Nucleus accumbens (tissue), 56 donors: ENCODE measurements at regions not wholly inside any gene's neighbourhood (a gene's known extent, or its start where the extent isn't known, plus 50 kb on each side); places are given as distances from the start of the nearest gene placed in this dataset.

Source experiments
- DNase-seq, 56 donors: peaks; one replicate each; lab custom pipeline; 2025; lab: John Stamatoyannopoulos, UW

DNA sequence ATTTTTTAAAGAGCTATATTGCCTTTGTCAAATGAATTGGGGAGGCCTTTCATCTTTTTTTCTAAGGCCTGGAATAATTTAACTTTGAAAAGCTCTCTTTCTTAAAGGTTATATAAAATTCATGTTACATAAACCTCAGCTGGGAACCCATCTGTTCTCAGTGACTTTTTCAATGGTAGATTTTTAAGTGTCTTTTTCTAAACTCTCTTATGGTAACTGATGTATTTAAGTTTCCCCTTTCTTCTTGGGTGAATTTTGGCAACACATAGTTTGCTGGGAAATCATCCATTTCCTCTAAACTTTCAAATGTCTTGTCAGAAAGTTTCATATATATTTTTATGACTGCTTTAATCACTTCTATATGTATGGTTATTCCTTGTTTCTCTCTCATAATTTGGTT is 362.2 kb upstream of the KLF6 start:
- DNase-seq: no peak

DNA sequence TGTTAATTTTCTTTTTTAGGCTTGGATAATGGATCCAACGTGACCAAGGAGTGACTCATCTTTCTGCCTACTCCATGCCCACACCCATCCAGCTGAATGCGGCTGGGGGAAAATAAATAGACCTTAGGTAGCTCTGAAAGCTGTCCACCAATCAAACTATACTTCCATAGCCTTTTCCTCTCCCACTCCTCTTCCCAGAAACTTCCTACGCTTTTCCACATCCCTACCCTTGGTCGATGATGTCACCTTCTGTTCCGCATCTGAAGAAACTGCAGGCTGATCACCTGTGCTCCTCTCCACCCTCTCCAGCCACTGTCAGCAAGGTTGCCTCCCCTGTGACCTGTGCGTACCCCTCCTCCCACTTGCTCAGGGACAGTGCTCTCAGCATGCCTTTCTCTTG is 359.8 kb upstream of the KLF6 start:
- peak in 2 of 56 donors; percentile 4 to 14 for DNase-seq

DNA sequence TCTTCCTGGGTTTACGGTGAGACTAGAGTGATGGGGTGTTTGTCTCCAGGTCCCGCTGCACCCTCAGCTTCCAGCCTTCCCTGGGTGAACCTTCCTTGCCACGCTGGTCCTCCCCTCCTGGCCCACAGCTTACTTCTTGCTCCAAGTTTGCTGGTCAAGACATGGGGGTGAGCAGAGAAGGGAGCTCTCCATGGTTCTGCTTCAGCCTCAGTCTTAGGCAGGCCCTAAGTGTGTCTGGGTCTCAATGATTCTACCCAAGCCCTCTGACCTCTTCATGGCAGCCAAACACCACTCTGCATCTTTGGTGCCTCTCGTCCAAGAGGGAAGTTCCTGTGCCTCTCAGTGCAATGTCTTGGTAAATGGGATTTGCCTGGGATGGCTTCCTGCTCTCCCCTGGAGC is 356.5 kb upstream of the KLF6 start:
- no peak for DNase-seq

DNA sequence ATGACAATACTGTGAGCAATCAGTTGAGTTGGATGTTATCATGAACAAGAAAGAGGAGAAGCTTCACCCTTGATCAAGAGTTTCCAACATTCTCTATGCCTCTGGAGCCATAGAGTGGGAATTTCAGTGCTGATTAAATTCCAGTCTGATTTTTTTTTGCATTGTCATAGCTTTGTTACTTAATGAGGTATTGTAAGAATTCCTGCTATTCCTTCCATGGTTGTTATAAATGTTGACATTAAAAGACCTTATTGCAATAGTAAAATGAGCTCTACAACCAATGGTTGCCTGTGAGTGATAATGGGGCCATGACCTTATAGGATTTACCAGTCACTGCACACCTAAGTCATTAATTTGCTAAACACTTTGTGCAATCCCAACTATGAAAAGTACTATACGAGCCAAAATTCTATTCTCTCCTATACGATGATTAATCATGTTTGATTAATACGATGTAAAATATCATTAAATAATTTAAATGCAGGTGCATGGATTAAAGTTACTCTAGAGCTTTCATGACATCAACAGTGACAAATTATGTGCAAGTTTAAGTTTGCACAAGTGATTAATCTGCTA is 353.2 kb upstream of the KLF6 start:
- DNase-seq: no peak

DNA sequence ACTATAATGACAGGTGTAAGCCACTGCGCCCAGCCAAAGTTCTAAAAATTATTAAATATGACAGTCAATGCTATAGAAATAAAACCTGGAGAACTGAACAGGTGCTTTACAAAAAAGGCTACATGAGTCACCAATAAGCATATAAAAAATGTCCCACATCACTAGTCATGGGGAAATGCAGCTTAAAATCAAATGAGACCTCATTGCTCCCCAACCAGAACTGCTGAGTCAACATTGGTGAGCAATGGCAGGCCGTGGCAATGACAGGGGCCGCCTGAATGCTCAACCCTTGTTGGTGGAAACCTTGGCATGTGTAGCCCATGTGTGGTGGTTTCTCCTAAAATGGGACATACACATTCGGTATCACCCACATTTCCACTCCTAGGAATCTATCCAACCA is 352.3 kb upstream of the KLF6 start:
- no peak for DNase-seq

DNA sequence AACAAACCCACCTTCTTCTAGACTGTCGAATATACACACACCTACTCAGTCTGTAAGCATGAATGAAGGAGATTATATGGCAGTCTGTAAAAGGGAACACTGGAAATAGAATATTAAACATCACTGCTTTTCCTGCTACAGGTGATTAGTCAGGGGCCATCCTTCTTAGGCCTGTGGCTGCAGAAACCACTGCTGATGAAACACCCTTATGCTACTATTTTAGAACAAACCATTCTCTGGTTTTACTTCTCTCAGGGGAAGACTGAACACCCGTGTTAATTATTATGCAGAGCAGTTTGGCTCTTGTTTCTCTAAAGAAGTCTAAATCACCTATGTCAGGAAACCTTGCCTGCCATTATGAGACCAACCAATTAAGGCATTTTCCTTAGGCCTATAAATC is 351.1 kb upstream of the KLF6 start:
- no peak for DNase-seq

DNA sequence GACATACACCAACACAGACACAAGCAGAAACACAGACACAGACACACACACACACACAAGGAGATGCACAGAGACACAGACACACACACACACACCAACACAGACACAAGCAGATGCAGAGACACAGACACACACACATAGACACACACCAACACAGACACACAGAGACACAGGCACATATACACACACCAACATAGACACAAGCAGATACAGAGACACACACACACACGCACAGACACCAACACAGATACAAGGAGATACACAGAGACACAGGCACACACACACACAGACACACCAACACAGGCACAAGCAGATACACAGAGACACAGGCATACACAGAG is 347.2 kb upstream of the KLF6 start:
- peak in 1 of 56 donors; percentile 3 for DNase-seq

DNA sequence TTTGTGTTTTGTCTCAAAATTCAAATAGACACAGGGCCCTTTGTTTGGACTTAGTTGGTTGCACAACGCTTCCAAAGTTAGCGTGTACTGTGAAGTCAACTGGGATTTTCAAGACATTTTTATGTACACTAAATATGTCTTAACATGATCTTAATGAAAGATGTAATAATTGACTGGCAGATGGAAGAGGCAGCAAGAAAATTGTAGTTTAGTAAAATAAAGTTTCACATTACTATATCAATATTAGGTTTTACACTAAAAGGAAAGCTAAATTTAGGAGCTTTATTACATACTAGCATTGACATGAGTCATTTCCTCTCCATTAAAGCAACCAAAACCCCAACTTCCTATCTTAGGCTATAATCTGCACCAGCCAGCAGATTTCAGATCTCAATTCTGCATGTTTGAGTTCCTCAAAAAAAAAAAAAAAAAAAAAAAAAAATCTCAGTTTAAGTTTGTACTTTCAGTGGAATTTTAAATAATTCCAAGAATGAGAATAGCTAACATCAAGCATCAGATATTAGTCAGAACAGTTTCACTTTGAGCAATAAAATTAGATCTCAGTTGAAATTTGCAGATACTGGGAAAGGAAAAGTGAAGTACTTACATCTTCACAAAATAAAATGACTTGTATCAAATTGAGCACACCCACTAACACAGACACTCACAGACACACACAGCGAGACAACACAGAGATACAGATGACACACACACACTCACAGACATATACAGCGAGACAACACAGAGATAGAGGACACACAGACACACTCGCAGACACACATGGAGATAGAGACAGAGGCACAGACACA is 346.6 kb upstream of the KLF6 start:
- no peak for DNase-seq

DNA sequence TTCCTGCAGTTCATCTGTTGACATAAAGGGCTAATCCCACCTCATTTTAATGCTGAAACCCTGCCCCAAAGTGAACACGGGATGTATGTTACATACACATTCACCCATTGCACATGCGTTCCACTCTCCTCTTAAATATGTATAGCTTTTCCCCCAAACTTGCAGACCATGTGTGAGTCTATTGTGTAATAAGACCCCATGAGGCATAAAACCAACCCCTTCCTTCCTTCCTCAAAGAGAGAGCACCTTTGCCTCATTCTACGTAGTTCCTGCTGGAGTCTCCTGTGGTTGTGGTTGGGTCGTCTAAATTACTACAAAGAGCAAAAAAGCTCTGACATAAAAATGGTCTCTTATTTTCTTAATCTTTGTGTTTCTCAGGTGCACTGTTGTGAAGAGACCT is 345.7 kb upstream of the KLF6 start:
- no peak for DNase-seq

DNA sequence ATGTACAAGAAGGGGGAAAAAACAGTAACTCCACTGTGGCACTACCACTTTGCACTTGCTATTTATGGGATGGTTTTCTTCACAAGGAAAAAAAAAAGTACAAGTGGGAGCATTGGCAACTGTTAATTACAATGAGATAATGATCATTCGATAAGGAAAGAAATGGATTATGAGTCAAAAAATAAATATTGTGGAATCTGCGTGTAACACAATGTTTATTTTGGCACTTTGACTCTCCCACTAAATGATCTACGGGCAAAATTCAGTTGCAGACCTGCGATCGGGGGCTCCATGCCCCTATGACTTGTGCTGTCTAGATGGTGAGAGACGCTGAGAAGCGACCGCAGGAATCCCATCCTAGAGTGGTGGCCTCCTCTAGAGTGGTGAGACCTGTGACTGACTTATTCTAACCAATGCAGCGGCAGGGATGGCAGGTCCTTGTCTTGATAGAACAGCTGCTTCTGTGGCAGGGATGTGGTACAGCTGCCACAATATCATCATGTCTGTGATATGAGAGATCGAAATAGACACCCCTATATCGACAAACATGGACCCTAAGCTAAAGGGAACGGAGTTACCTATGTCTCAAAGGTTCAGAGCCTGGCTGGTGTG is 345.0 kb upstream of the KLF6 start:
- no peak for DNase-seq

DNA sequence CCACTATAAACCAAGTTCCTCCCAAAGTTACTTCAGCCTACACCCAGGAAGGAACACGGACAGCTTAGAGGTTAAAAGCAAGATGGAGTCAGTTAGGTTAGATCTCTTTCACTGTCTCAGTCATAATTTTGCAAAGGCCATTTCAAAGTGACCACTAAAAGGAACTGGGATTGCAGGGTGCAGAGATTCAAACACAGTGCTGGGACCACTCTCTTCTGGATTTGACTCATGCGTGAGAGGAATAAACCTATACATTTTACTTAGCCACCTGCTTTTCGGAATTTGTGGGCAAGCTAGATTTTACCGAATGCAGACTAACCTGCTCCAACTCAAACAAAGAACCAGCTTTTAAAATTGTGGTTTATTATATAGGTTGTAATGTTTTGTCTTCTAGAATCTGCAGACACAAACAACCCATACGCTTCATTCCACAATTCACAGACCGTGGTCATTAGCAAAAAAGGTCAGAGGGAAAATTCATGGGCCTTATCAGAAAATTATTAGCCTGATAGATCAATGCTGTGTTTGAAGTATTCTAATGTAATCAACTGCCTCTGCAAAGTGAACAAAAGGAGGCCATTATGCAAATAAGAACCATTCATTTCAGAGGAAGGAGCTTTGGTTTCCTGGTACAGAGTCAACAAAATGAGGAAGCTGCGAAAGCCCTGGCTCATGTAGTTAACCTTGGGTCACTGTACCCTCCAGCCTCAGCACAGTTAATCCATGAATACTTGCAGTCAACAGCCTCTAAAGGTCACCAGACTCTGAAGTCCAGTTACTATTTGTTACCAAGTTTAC is 342.7 kb upstream of the KLF6 start:
- no peak for DNase-seq

DNA sequence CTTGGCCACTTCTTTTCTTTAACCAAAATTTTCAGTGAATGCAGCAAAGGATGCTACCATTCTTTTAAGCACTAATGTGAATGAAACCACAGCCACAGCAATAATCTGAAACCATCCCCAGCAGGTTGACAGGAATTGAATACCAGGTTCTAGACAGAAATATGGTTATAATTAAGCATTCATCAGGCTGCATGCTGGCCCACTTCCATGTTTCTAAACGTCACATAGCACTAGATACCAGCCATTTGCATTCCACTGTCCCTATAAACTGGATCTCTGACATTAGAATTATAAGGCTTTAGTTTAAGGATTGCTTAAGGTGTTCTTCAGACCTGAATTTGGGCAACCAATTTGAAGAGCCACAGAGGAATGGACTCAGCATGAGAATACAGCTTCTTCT is 340.8 kb upstream of the KLF6 start:
- no peak for DNase-seq

DNA sequence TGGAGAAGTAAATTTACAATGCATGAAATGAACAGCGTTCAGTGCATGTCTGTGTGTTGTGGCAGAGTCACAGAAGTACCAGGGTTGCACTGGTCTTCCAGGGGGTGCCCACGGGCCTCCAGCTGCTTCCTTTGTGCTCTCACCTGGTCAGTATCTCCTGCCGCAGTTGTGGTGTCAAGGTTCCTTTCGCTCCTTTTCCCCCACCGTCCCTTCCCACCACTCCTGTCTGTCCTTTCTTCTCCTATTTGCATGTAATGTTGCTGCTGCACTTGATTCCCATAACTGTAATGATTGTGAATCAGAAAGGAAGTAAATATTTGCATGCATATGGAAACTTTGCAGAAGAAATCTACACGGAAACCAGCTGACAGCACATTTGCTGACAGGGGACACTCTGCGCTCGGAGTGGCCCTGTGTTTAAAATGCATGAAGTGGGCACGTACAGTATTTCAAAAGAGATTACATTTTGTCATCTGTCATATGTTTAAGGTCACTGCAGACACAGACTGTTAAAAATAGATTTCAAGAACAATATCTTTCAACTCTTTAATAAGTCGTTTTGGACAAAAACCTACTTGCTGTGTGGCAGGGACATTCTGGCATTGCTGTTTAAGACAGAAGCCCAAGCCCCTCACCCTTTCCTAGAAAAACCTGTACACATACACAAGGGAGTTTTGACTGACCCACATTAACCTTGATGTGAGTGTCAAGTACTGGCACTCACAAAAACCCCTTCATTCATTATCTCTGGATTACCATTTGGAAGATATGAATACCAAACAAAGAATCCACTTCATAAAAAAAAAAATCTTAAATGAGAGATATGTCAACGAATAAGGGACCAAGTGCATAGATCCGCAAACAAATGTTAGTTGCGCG is 336.7 kb upstream of the KLF6 start:
- DNase-seq: no peak

DNA sequence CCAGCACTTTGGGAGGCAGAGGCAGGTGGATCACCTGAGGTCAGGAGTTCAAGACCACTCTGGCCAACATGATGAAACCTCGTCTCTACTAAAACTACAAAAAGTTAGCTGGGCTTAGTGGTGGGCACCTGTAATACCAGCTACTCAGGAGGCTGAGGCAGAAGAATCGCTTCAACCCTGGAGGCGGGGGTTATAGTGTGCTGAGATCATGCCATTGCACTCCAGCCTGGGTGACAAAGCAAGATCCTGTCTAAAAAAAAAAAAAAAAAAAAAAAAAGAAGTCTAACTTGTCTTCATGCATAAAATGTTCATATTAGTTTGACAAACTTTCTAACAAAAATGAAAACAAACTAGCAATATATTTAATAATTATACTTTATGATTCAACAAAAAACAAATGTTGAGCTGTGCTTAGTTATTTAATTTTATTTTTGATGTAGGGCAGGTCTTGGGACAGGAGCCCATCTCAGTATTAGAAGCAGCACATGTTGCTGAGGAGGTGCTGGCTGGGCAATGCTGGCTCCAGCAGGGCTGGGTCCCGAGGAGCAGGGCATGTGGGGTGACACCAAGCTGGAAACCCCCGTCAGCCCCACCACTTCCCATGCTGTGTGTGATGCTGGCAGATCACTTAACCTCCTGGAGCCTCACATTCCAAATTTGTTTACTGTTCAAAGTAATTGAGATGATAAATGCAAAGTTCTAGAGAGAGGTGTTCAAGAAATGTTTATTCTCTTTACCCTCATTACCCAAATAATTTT is 335.3 kb upstream of the KLF6 start:
- no peak for DNase-seq

DNA sequence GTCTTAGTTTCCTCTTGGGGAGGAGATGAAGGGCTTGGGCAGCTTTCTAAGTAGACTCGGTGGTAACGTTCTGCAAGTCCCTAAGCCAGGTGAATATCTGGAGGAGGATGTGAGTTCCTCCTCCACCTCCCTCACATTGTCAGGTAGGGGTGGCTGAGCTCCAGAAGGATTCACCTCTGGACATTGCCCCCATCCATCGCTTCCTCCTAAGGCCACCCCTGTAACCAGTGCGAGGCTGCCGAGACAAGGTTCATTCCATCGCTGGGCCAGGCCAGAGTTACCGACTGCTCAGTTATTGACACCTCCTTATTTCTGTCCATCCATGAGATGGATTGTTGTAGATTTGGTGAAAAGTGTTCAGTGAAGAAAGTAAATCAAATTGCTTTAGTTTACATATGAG is 334.1 kb upstream of the KLF6 start:
- DNase-seq: no peak

DNA sequence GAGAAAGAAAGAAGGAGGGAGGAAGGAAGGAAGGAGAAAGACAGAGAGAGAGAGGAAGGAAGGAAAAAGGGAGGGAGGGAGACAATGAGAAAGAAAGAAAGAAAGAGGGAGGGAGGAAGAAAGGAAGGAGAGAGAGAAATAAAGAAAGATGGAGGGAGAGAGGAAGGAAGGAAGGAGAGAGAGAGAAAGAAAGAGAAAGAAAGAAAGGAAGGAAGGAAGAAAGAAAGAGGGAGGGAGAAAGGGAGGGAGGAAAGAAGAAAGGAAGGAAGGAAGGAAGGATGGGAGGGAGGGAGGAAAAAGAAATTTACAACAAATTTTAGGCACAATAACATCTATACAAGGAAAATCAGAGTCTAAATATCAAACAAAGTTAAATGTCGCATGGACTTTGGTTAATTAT is 332.6 kb upstream of the KLF6 start:
- DNase-seq: no peak

DNA sequence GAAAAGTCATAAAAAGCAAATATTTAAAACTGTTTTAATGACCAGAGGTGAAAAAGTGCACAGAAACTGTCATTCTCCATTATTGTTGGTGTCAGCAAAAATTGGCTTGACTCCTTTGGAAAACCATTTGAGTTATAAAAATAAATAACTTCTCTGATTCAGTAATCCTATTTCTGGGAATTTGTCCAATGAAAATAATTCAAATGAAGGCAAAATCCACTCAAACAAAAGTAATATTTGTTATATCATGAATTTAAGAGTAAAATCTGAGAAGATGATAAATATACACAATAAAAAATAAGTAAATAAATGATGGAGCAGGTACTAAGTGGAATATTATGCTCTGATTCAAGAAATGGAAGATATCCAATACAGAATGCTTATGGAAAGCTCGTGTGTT is 326.6 kb upstream of the KLF6 start:
- DNase-seq: no peak

DNA sequence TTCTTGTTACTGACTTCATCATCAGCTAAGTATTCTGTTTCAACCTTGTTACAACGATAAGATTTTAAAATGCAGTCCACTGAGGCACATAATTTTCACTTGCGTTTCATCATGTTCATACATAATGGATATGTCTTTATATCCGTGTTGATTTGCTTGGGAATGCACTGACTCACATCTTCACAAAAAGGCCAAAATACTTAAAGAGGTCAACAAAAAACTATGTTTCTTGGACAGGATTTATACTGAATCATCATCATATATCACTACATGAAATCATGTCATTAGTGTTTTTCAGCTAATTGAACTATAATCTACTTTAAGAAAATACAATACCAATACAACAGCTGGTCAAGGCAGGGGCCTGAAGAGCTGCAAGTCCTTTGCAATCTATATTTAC is 324.5 kb upstream of the KLF6 start:
- DNase-seq: no peak

DNA sequence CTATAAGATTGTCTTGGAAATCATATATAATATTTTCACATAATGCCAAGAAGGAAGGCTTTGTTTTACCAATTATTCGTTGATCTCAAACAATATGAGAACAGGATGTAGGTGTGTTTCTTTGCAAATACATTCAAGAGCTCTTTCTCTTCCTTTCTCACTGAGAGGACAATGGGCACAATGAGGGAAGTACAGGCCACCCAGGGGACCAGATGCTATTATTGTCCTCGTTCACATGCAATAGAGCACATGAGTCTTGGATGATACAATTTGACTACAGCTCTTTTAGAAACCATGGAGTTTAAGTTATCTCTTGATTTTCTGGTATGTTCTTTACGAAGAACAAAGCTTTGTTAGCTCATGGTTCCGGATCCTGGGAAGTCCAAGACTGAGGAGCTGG is 323.7 kb upstream of the KLF6 start:
- DNase-seq: no peak
